GM12891 (cell line): ENCODE measurements at regions not wholly inside any gene's neighbourhood (a gene's known extent, or its start where the extent isn't known, plus 50 kb on each side); places are given as distances from the start of the nearest gene placed in this dataset.

Experiments
- POLR2AphosphoS5 ChIP-seq: IDR thresholded peaks from 2 replicates; pipeline ENCODE4 v1.6.1; 2011; ENCODE audit warnings: low read depth, low read length, control low read depth
- SPI1 ChIP-seq: IDR thresholded peaks from 2 replicates; pipeline ENCODE4 v1.6.1; 2011; ENCODE audit warnings: low read depth, low read length, control low read depth
- TAF1 ChIP-seq: IDR thresholded peaks from 2 replicates; pipeline ENCODE4 v1.6.1; 2011; ENCODE audit warnings: low read depth, low read length, control low read depth

DNA sequence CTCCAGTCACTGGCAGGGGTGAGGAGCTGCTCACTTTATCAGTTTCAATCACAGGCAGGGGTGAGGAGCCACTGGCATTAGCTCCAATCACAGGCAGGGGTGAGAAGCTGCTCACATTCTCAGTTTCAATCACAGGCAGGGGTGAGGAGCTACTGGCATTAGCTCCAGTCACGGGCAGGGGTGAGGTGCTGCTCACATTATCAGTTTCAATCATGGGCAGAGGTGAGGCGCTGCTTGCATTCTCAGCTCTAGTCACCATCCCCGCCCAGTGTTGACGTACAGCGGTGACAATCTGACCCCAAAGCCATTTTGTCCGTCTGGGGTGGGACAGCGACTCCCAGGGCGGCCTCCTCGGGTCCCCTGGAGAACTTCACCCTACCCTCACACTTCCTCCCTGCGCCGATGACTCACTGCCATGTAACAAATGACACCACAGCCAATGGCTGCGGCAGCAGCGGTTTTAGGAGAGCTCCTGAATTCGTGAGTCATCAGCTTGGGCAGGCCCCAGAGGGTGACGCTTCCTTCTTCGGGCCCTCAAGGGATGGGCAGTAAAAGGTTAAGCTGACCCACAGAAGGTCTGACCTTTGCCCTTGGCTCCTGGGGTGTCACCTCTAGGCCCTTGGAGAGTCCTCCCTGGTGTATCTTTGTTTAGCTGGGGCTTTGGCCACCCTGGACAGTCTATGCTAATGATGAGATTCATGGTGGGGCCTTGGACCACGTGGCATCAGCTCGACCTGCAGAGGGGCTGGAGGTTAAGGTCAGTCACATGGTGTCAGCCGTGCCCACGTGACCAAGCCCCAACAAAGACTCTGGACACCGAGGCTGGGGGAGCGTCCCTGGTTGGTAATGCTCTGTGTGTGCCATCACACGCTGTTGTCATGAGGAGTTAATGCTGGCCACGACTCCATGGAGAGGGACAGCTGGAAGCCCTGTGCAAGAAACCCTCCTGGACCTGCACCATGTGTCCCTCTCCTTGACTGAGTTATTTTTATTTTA lies 171.7 kb downstream of the C16orf95 start:
- no peak for TF ChIP-seq POLR2AphosphoS5
- TF ChIP-seq TAF1 = no peak
- TF ChIP-seq SPI1 = no peak
